Heart right ventricle (tissue), 16 donors: ENCODE measurements at regions not wholly inside any gene's neighbourhood (a gene's known extent, or its start where the extent isn't known, plus 50 kb on each side); places are given as distances from the start of the nearest gene placed in this dataset.
"Not testable (repeated sequence)": the region's sequence is repeated elsewhere in the genome, so short reads cannot be mapped to it uniquely, and the experiment has no call there.

Source experiments
- ATAC-seq, 8 donors: fragments of 200-7000 bp; cut with Tn5 transposase; one replicate each; pipeline ENCODE4 v1.9.1; 2020; ENCODE audit warnings: mild to moderate bottlenecking in 8 of 8, moderate library complexity in 8 of 8, moderate number of reproducible peaks in 1 of 8
- DNase-seq, 2 donors: peaks; one replicate each; pipeline ENCODE4 v3.0.0-alpha.2; 2020
- H3K27ac ChIP-seq, 10 donors: fragments of 200-600 bp; sonication (generic) in 2 of 10; one replicate each; pipeline versions ENCODE4 v1.5.0 to v1.8.0; 2020 to 2022; ENCODE audit warnings: mild to moderate bottlenecking in 3 of 10
- H3K27me3 ChIP-seq, 7 donors: fragments of 200-600 bp; one replicate each; pipeline ENCODE4 v1.8.0; 2021 to 2022; ENCODE audit warnings: mild to moderate bottlenecking in 2 of 7
- H3K36me3 ChIP-seq, 9 donors: fragments of 200-600 bp; sonication (generic) in 1 of 9; one replicate each; pipeline versions ENCODE4 v1.5.0 to v1.8.0; 2020 to 2022; ENCODE audit warnings: mild to moderate bottlenecking in 2 of 9
- H3K4me1 ChIP-seq, 9 donors: fragments of 200-600 bp; sonication (generic) in 1 of 9; one replicate each; pipeline versions ENCODE4 v1.5.0 to v1.8.0; 2020 to 2022; ENCODE audit warnings: mild to moderate bottlenecking in 4 of 9
- H3K4me3 ChIP-seq, 10 donors: fragments of 200-600 bp; sonication (generic) in 2 of 10; one replicate each; pipeline versions ENCODE4 v1.5.0 to v1.8.0; 2020 to 2022; ENCODE audit warnings: mild to moderate bottlenecking in 7 of 10, moderate library complexity in 2 of 10
- H3K9me3 ChIP-seq, 11 donors: fragments of 200-600 bp in 10 of 11; sonication (generic) in 2 of 11; one replicate each; pipeline versions ENCODE4 v1.5.0 to v1.8.0; 2013 to 2022; ENCODE audit warnings: mild to moderate bottlenecking in 2 of 11, control low read depth in 1 of 11, moderate library complexity in 1 of 11
- CTCF ChIP-seq, 9 donors: fragments of 200-600 bp; sonication (generic) in 2 of 9; IDR thresholded peaks; one replicate each; pipeline versions ENCODE4 v1.5.0 to v1.8.0; 2021 to 2022; ENCODE audit warnings: antibody characterized with exemption in 9 of 9, mild to moderate bottlenecking in 5 of 9, moderate library complexity in 1 of 9
- WGBS, 2 donors: extraction: QIAGEN DNeasy Blood & Tissue Kit; methylation state at CpG; one replicate each; pipeline ENCODE4 v1.1.7; 2013; ENCODE audit warnings: inconsistent platforms in 1 of 2; 5-methylcytosine and 5-hydroxymethylcytosine counted together
- intact Hi-C, 10 donors: fragments of 100-400 bp; cut with DNase I; formaldehyde crosslinking; loops; one replicate each; pipeline versions ENCODE4 v1.11.1 to v1.14.2; 2022
- donor health status: Arrhythmogenic right ventricular cardiomyopathy.
- donor health status: ischemic (EF 13 %, LVEDD 7.1; RV severe dilation, severe dysfunction).
- donor health status: healthy with polysubstance abuse.
- donor health status: DM: no; HTN: yes; CAD: no.
- donor health status: DM: no; HTN: no; CAD: no.
- donor health status: ischemic (EF 25% LVEDD 6.9; RV normal size, moderate dysfunction).
- donor health status: ischemic (EF 25% LVEDD 5.7; RV mildly dilated, moderate dysfunction).
- donor health status: healthy.
- donor health status: DM: yes; HTN: yes; CAD: no.
- donor health status: Ischemic cardiomyopathy.
- donor health status: ischemic (EF 35%, LVEDD 5.7; RV mildly dilated, moderate dysfunction).
- donor health status: nonischemic (EF 11% LVEDD 7.7; RV severe dilation, severe dysfunction).
- donor health status: DM: yes; HTN: yes; CAD: no.
- donor health status: PGD.
- donor health status: ischemic (EF 29% LVEDD 5.4; RV normal size, mild dysfunction).
- donor health status: nonischemic (EF 23%, LVEDD 6.1; RV moderate dilation, normal function).

GRCh38 chr5:82967072-82967471, 110.1 kb downstream of the TMEM167A start:
- no peak for ATAC-seq
- no peaks in the 10 kb centered on the region for H3K27me3 ChIP-seq
- no peak for TF ChIP-seq CTCF (IDR thresholded peaks at IDR 0.05)

GRCh38 chr5:82959466-82959865, 117.7 kb downstream of the TMEM167A start:
- WGBS, 2 donors: 100% methylated on average over 1 of the region's 1 CpG
- TF ChIP-seq CTCF (IDR thresholded peaks at IDR 0.05): no peak
- Histone ChIP-seq H3K4me3 (no peak overlapping the region), H3K36me3 (no peaks in the 10 kb centered on the region), H3K4me1 (no peaks in the 10 kb centered on the region), H3K9me3 (peaks cover 0 to 29% (median 9%) of the 10 kb centered on the region in 11 donors), H3K27me3 (no peaks in the 10 kb centered on the region), H3K27ac (no peak overlapping the region)
- no peak for ATAC-seq
- intact Hi-C loops: no loop called here
- no peak for DNase-seq

More at GRCh38 chr5:82967072-82967471, 110.1 kb downstream of the TMEM167A start:
- no peak overlapping the region for H3K27ac ChIP-seq
- no peaks in the 10 kb centered on the region for H3K4me1 ChIP-seq
- peaks cover 0 to 3% (median 0%) of the 10 kb centered on the region in 11 donors for H3K9me3 ChIP-seq
- no peak overlapping the region for H3K4me3 ChIP-seq
- DNase-seq: no peak
- H3K36me3 ChIP-seq: no peaks in the 10 kb centered on the region
- intact Hi-C loops: no loop called here

- Histone ChIP-seq H3K4me1 (no peaks in the 10 kb centered on the region), H3K9me3 (peaks cover 0 to 29% (median 9%) of the 10 kb centered on the region in 11 donors), H3K4me3 (no peak overlapping the region), H3K36me3 (no peaks in the 10 kb centered on the region), H3K27ac (no peak overlapping the region), H3K27me3 (no peaks in the 10 kb centered on the region)
- TF ChIP-seq CTCF (IDR thresholded peaks at IDR 0.05): no peak
- DNase-seq (no peak), ATAC-seq (no peak)
- intact Hi-C loops: no loop called here
These were observed 120.6 kb downstream of the TMEM167A start for GRCh38 chr5:82956600-82956999.

GRCh38 chr5:82952326-82952725, 124.9 kb downstream of the TMEM167A start:
- Histone ChIP-seq H3K36me3 (no peaks in the 10 kb centered on the region), H3K4me1 (no peaks in the 10 kb centered on the region), H3K27me3 (no peaks in the 10 kb centered on the region), H3K4me3 (no peak overlapping the region), H3K27ac (no peak overlapping the region), H3K9me3 (peaks cover 0 to 38% (median 9%) of the 10 kb centered on the region in 11 donors)
- DNase-seq (no peak), ATAC-seq (no peak)
- WGBS, 2 donors: 100% methylated on average over 1 of the region's 1 CpG
- TF ChIP-seq CTCF (IDR thresholded peaks at IDR 0.05): no peak
- intact Hi-C loops: no loop called here

- intact Hi-C loops, H3K4me3 ChIP-seq, H3K27me3 ChIP-seq, H3K27ac ChIP-seq, DNase-seq, ATAC-seq, H3K4me1 ChIP-seq, H3K36me3 ChIP-seq: not testable (repeated sequence)
- WGBS, 2 donors: 95% methylated on average over 8 of the region's 8 CpGs
- H3K9me3 ChIP-seq: peaks cover 0 to 33% (median 0%) of the 10 kb centered on the region in 11 donors
These were observed 132.9 kb downstream of the TMEM167A start for GRCh38 chr5:82944267-82944666.
